NT2/D1 (cell line): ENCODE measurements at regions not wholly inside any gene's neighbourhood (a gene's known extent, or its start where the extent isn't known, plus 50 kb on each side); places are given as distances from the start of the nearest gene placed in this dataset.

Experiments used
- SUZ12 ChIP-seq: IDR thresholded peaks from 2 replicates; pipeline ENCODE4 v1.6.1; 2011; ENCODE audit not compliant: insufficient read length, insufficient read depth; ENCODE audit errors: extremely low read depth
- YY1 ChIP-seq: IDR thresholded peaks from 2 replicates; pipeline ENCODE4 v1.6.1; 2011; ENCODE audit not compliant: insufficient read length, insufficient read depth
- ZNF274 ChIP-seq: IDR thresholded peaks from 2 replicates; pipeline ENCODE4 v1.6.1; 2011; ENCODE audit warnings: mild to moderate bottlenecking, low read depth, low read length

DNA sequence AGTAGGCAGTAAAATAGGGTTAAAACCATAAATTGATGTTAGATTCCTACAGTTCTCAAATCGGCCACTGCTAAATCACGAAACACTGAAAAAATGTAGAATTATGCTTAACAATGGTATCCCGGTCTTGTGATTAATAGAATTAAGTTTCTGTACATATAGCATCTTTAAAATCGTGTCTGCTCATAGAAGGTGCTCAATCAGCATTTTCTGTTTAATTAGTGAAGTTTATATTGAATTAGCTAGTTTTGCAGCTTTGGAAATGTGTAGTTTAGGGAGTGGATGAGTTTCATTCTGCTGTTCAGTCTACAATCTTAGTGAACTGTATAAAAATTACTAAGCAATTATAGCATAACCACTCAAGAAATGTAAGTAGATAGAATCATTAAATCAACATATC, 1075.8 kb upstream of the FLRT2 start:
- TF ChIP-seq ZNF274: no peak
- no peak for TF ChIP-seq SUZ12
- TF ChIP-seq YY1: no peak
